H1 (cell line): ENCODE measurements at regions not wholly inside any gene's neighbourhood (a gene's known extent, or its start where the extent isn't known, plus 50 kb on each side); places are given as distances from the start of the nearest gene placed in this dataset.

Source experiments
- CTCF ChIA-PET: fragments of 300-600 bp; sonication (Branson Sonifier 250); formaldehyde crosslinking; loops from one replicate; lab custom pipeline; 2021; ENCODE audit not compliant: partially characterized antibody; lab: Charles Lee
- POLR2A ChIA-PET: fragments of 300-600 bp; sonication (Branson Sonifier 250); formaldehyde crosslinking; loops from one replicate; lab custom pipeline; 2021; ENCODE audit warnings: inconsistent platforms; ENCODE audit not compliant: partially characterized antibody; lab: Charles Lee
- DNase-seq, 2 experiments: peaks; one replicate each; pipeline versions ENCODE4 v3.0.0 to v3.0.0-alpha.2; 2010 to 2022; ENCODE audit warnings: low spot score in 2 of 2, low read depth in 1 of 2, mixed read lengths in 1 of 2
- FAIRE-seq: peaks from 2 replicates; lab custom pipeline; 2011; peaks lifted over from hg19 to GRCh38; lab: Jason Lieb, UNC
- H2AFZ ChIP-seq: 2 replicates; pipeline ENCODE4 v1.8.1; 2012; ENCODE audit warnings: low read length, inconsistent platforms
- H2AK5ac ChIP-seq: 2 replicates; pipeline ENCODE4 v1.6.1; 2013; ENCODE audit warnings: low read depth, low read length
- H2BK120ac ChIP-seq: replicated peaks from 2 replicates; pipeline ENCODE3; 2013; ENCODE audit warnings: low read depth, low read length, inconsistent platforms
- H2BK12ac ChIP-seq: 2 replicates; pipeline ENCODE4 v1.6.1; 2013; ENCODE audit warnings: low read depth, low read length
- H2BK15ac ChIP-seq: 2 replicates; pipeline ENCODE4 v1.6.1; 2013; ENCODE audit warnings: low read length
- H2BK20ac ChIP-seq: 2 replicates; pipeline ENCODE4 v1.6.1; 2013; ENCODE audit warnings: low read length
- H2BK5ac ChIP-seq: 2 replicates; pipeline ENCODE4 v1.6.1; 2013; ENCODE audit warnings: low read depth, low read length
- H3K14ac ChIP-seq: 2 replicates; pipeline ENCODE4 v1.6.1; 2013; ENCODE audit warnings: inconsistent platforms; ENCODE audit not compliant: insufficient read length
- H3K18ac ChIP-seq: 2 replicates; pipeline ENCODE4 v1.6.1; 2013; ENCODE audit warnings: low read length; ENCODE audit errors: extremely low read depth
- H3K23ac ChIP-seq: 2 replicates; pipeline ENCODE4 v1.6.1; 2013; ENCODE audit warnings: inconsistent platforms; ENCODE audit not compliant: insufficient read length
- H3K23me2 ChIP-seq: 2 replicates; pipeline ENCODE4 v1.6.1; 2013; ENCODE audit warnings: low read depth, low read length
- H3K27ac ChIP-seq: 2 replicates; pipeline ENCODE4 v1.6.1; 2011; ENCODE audit warnings: low read depth, low read length, inconsistent platforms
- H3K27me3 ChIP-seq, 4 experiments: replicated peaks in 1 of 4; 1 replicate in 1 of 4; 2 replicates in 3 of 4; pipeline versions ENCODE4 v1.6.1 to v1.8.1; 2011 to 2013; ENCODE audit warnings: low read length in 3 of 4, mild to moderate bottlenecking in 3 of 4, inconsistent platforms in 2 of 4, mixed read lengths in 2 of 4, moderate library complexity in 1 of 4; ENCODE audit not compliant: control insufficient read depth in 3 of 4, insufficient read depth in 3 of 4; ENCODE audit errors: extremely low read depth in 1 of 4
- H3K36me3 ChIP-seq, 4 experiments: 2 replicates each; pipeline versions ENCODE4 v1.6.1 to v1.8.1; 2011 to 2013; ENCODE audit warnings: mild to moderate bottlenecking in 4 of 4, low read length in 3 of 4, moderate library complexity in 2 of 4, control low read depth in 1 of 4, inconsistent platforms in 1 of 4; ENCODE audit not compliant: insufficient read depth in 4 of 4, control insufficient read depth in 2 of 4
- H3K4ac ChIP-seq: replicated peaks from 2 replicates; pipeline ENCODE3; 2013; ENCODE audit warnings: low read length, low read depth, mixed read lengths, inconsistent platforms; ENCODE audit not compliant: insufficient read length
- H3K4me1 ChIP-seq, 4 experiments: replicated peaks in 1 of 4; 1 replicate in 1 of 4; 2 replicates in 3 of 4; pipeline versions ENCODE4 v1.6.1 to v1.8.1; 2011 to 2013; ENCODE audit warnings: low read length in 3 of 4, inconsistent platforms in 2 of 4, mixed read lengths in 1 of 4; ENCODE audit not compliant: insufficient read depth in 4 of 4, control insufficient read depth in 3 of 4
- H3K4me2 ChIP-seq, 2 experiments: 2 replicates each; pipeline versions ENCODE4 v1.6.1 to v1.8.1; 2011 to 2013; ENCODE audit warnings: low read depth in 2 of 2, low read length in 2 of 2, control low read depth in 1 of 2, inconsistent platforms in 1 of 2, mild to moderate bottlenecking in 1 of 2; ENCODE audit not compliant: insufficient read depth in 1 of 2
- H3K4me3 ChIP-seq, 4 experiments: fragments of 200-600, 300-600 bp in 1 of 4; sonication (generic), shearing (Covaris generic), sonication (Bioruptor Twin) in 1 of 4; 2 replicates each; pipeline versions ENCODE4 v1.5.1 to v1.8.1; 2011 to 2016; ENCODE audit warnings: low read length in 4 of 4, low read depth in 3 of 4, control low read depth in 2 of 4, inconsistent platforms in 2 of 4, mild to moderate bottlenecking in 2 of 4, mixed read lengths in 1 of 4, moderate library complexity in 1 of 4; ENCODE audit not compliant: insufficient read depth in 2 of 4; ENCODE audit errors: extremely low read depth in 1 of 4
- H3K56ac ChIP-seq: replicated peaks from 2 replicates; pipeline ENCODE3; 2013; ENCODE audit warnings: low read depth, mild to moderate bottlenecking, mixed read lengths, low read length, inconsistent platforms; ENCODE audit not compliant: insufficient read length
- H3K79me1 ChIP-seq: 2 replicates; pipeline ENCODE4 v1.6.1; 2013; ENCODE audit warnings: low read depth, low read length, control low read depth
- H3K79me2 ChIP-seq, 2 experiments: 2 replicates each; pipeline versions ENCODE4 v1.6.1 to v1.8.1; 2012 to 2013; ENCODE audit warnings: low read length in 2 of 2, mild to moderate bottlenecking in 2 of 2, inconsistent platforms in 1 of 2; ENCODE audit not compliant: insufficient read depth in 2 of 2, control insufficient read depth in 1 of 2
- H3K9ac ChIP-seq, 4 experiments: replicated peaks in 1 of 4; 1 replicate in 1 of 4; 2 replicates in 3 of 4; pipeline versions ENCODE4 v1.6.1 to v1.8.1; 2011 to 2013; ENCODE audit warnings: low read depth in 3 of 4, low read length in 3 of 4, control low read depth in 2 of 4, mild to moderate bottlenecking in 2 of 4, moderate library complexity in 2 of 4, inconsistent platforms in 1 of 4; ENCODE audit errors: extremely low read depth in 1 of 4
- H3K9me3 ChIP-seq, 2 experiments: 2 replicates each; pipeline versions ENCODE4 v1.6.1 to v1.8.1; 2012 to 2013; ENCODE audit warnings: mild to moderate bottlenecking in 2 of 2, moderate library complexity in 2 of 2, control low read depth in 1 of 2, inconsistent platforms in 1 of 2, low read depth in 1 of 2, low read length in 1 of 2, mixed read lengths in 1 of 2; ENCODE audit not compliant: insufficient read depth in 2 of 2
- H4K20me1 ChIP-seq, 2 experiments: replicated peaks in 1 of 2; 2 replicates each; pipeline versions ENCODE3 to v1.8.1; 2011 to 2013; ENCODE audit warnings: inconsistent platforms in 2 of 2, low read length in 2 of 2, mild to moderate bottlenecking in 1 of 2; ENCODE audit not compliant: insufficient read depth in 2 of 2, control insufficient read depth in 1 of 2
- H4K5ac ChIP-seq: 2 replicates; pipeline ENCODE4 v1.6.1; 2013; ENCODE audit warnings: low read length, low read depth, mixed read lengths, inconsistent platforms; ENCODE audit not compliant: insufficient read length
- H4K8ac ChIP-seq: 2 replicates; pipeline ENCODE4 v1.8.0; 2013; ENCODE audit warnings: mild to moderate bottlenecking, moderate library complexity, low read length, inconsistent platforms; ENCODE audit not compliant: insufficient read depth; ENCODE audit errors: extremely low read depth
- H4K91ac ChIP-seq: replicated peaks from 2 replicates; pipeline ENCODE3; 2013; ENCODE audit warnings: low read length, mixed read lengths, inconsistent platforms; ENCODE audit not compliant: insufficient read length
- CREB1 ChIP-seq: IDR thresholded peaks from 2 replicates; pipeline ENCODE4 v1.6.1; 2012; ENCODE audit warnings: inconsistent platforms
- GTF2F1 ChIP-seq: IDR thresholded peaks from 2 replicates; pipeline ENCODE4 v1.6.1; 2012; ENCODE audit warnings: low read depth, low read length, improper control_type of control experiment, borderline replicate concordance
- HDAC2 ChIP-seq, 2 experiments: fragments of 300-600 bp in 1 of 2; sonication (generic) in 1 of 2; IDR thresholded peaks; 2 replicates each; pipeline ENCODE4 v1.6.1; 2011 to 2012; ENCODE audit warnings: low read depth in 2 of 2, low read length in 2 of 2, mild to moderate bottlenecking in 2 of 2, moderate library complexity in 2 of 2, borderline replicate concordance in 1 of 2, inconsistent platforms in 1 of 2
- MAFK ChIP-seq: IDR thresholded peaks from 2 replicates; pipeline ENCODE4 v1.6.1; 2012; ENCODE audit warnings: low read depth, mild to moderate bottlenecking, improper control_type of control experiment, low read length
- NANOG ChIP-seq: IDR thresholded peaks from 2 replicates; pipeline ENCODE4 v1.6.1; 2011; ENCODE audit warnings: low read length, low read depth, mild to moderate bottlenecking, inconsistent platforms; ENCODE audit not compliant: insufficient read depth, poor library complexity, severe bottlenecking
- POLR2AphosphoS5 ChIP-seq: IDR thresholded peaks from 2 replicates; pipeline ENCODE4 v1.6.1; 2011; ENCODE audit warnings: low read depth, low read length
- WGBS, 2 experiments: shearing (Covaris generic) in 1 of 2; methylation state at CpG; one replicate each; pipeline versions ENCODE4 v1.1.6 to v1.1.7; 2013 to 2015; ENCODE audit warnings: low lambda C conversion rate in 2 of 2, mixed read lengths in 2 of 2, inconsistent platforms in 1 of 2, low coverage in 1 of 2, missing lambda C conversion rate in 1 of 2; ENCODE audit not compliant: insufficient replicate concordance in 2 of 2, insufficient coverage in 1 of 2, insufficient read length in 1 of 2; ENCODE audit errors: extremely low coverage in 1 of 2, missing lambda C conversion rate in 1 of 2; 5-methylcytosine and 5-hydroxymethylcytosine counted together

GRCh38 chr1:71153826-71154225 is 73.0 kb upstream of the ZRANB2 start:
- no peaks in the 10 kb centered on the region for H3K79me1 ChIP-seq
- H3K4ac ChIP-seq = no peak overlapping the region
- H3K27ac ChIP-seq = no peak overlapping the region
- H4K91ac ChIP-seq = no peak overlapping the region
- no peak overlapping the region for H2BK5ac ChIP-seq
- no peak overlapping the region for H3K56ac ChIP-seq
- H3K36me3 ChIP-seq = no peaks in the 10 kb centered on the region
- ChIA-PET POLR2A (no interaction called here), CTCF (interaction anchor here (0.7 kb wide), 1 partner anchor 46 kb away, joined by 3 read pairs; no protein-coding TSS in a partner anchor)
- no peak overlapping the region for H2BK20ac ChIP-seq
- H4K20me1 ChIP-seq = no peaks in the 10 kb centered on the region
- WGBS, 2 experiments = 83% methylated on average over 2 of the region's 2 CpGs; no CpG with 5 or more reads in 1 of the 2 experiments
- H2AK5ac ChIP-seq = no peak overlapping the region
- H3K79me2 ChIP-seq = no peaks in the 10 kb centered on the region
- H3K4me3 ChIP-seq = no peak overlapping the region
- no peak overlapping the region for H4K5ac ChIP-seq
- no peak overlapping the region for H3K23ac ChIP-seq
- H3K23me2 ChIP-seq = no peaks in the 10 kb centered on the region
- H2AFZ ChIP-seq = no peak overlapping the region
- DNase-seq (no peak), FAIRE-seq (no peak)
- H3K18ac ChIP-seq = no peak overlapping the region
- no peak overlapping the region for H2BK12ac ChIP-seq
- H2BK15ac ChIP-seq = no peak overlapping the region
- no peak overlapping the region for H2BK120ac ChIP-seq
- no peaks in the 10 kb centered on the region for H3K4me1 ChIP-seq
- H4K8ac ChIP-seq = no peak overlapping the region
- TF ChIP-seq GTF2F1 (no peak), MAFK (no peak), HDAC2 (IDR thresholded peaks at IDR 0.05; ENCODE audit: borderline replicate concordance in 1 of 2, low read depth in 2 of 2, low read length in 2 of 2) (no peak), CREB1 (no peak), POLR2AphosphoS5 (no peak), NANOG (no peak)
- no peak overlapping the region for H3K9ac ChIP-seq
- no peak overlapping the region for H3K14ac ChIP-seq
- H3K4me2 ChIP-seq = no peak overlapping the region
- H3K27me3 ChIP-seq = no peaks in the 10 kb centered on the region
- H3K9me3 ChIP-seq = no peaks in the 10 kb centered on the region
